ENCODE measurements at regions not wholly inside any gene's neighbourhood (a gene's known extent, or its start where the extent isn't known, plus 50 kb on each side); places are given as distances from the start of the nearest gene placed in this dataset.

- Histone ChIP-seq H3K36me3 (ENCODE audit: control insufficient read depth in 2 of 2, insufficient read depth in 2 of 2, low read length in 2 of 2) (no peaks in the 10 kb centered on the region), H3K9me3 (ENCODE audit: control insufficient read depth in 2 of 2, low read length in 2 of 2) (no peaks in the 10 kb centered on the region), H3K4me3 (ENCODE audit: low read length in 2 of 2) (no peak overlapping the region), H3K9ac (ENCODE audit: low read length in 2 of 2) (no peak overlapping the region), H3K27me3 (ENCODE audit: control insufficient read depth in 1 of 2, insufficient read depth in 2 of 2, low read length in 2 of 2) (peaks cover 0 to 2% of the 10 kb centered on the region in 2 donors), H3K4me1 (ENCODE audit: control insufficient read depth, insufficient read depth, low read length) (no peaks in the 10 kb centered on the region), H3K27ac (ENCODE audit: low read length) (no peak overlapping the region)
Observed at GRCh38 chr18:55141318-55141717, 182.1 kb upstream of the CCDC68 start.

- Histone ChIP-seq H3K9ac (ENCODE audit: low read length in 2 of 2) (no peak overlapping the region), H3K27me3 (ENCODE audit: control insufficient read depth in 1 of 2, insufficient read depth in 2 of 2, low read length in 2 of 2) (no peaks in the 10 kb centered on the region), H3K27ac (ENCODE audit: low read length) (no peak overlapping the region), H3K4me1 (ENCODE audit: control insufficient read depth, insufficient read depth, low read length) (no peaks in the 10 kb centered on the region), H3K36me3 (ENCODE audit: control insufficient read depth in 2 of 2, insufficient read depth in 2 of 2, low read length in 2 of 2) (no peaks in the 10 kb centered on the region), H3K4me3 (ENCODE audit: low read length in 2 of 2) (no peak overlapping the region), H3K9me3 (ENCODE audit: control insufficient read depth in 2 of 2, low read length in 2 of 2) (no peaks in the 10 kb centered on the region)
Observed at GRCh38 chr18:55139836-55140235, 180.6 kb upstream of the CCDC68 start.

- Histone ChIP-seq H3K4me1 (ENCODE audit: control insufficient read depth, insufficient read depth, low read length) (no peaks in the 10 kb centered on the region), H3K27me3 (ENCODE audit: control insufficient read depth in 1 of 2, insufficient read depth in 2 of 2, low read length in 2 of 2) (no peaks in the 10 kb centered on the region), H3K36me3 (ENCODE audit: control insufficient read depth in 2 of 2, insufficient read depth in 2 of 2, low read length in 2 of 2) (no peaks in the 10 kb centered on the region), H3K9ac (ENCODE audit: low read length in 2 of 2) (no peak overlapping the region), H3K27ac (ENCODE audit: low read length) (no peak overlapping the region), H3K4me3 (ENCODE audit: low read length in 2 of 2) (no peak overlapping the region), H3K9me3 (ENCODE audit: control insufficient read depth in 2 of 2, low read length in 2 of 2) (no peaks in the 10 kb centered on the region)
Observed at GRCh38 chr18:55139307-55139706, 180.0 kb upstream of the CCDC68 start.

- H3K36me3 ChIP-seq (ENCODE audit: control insufficient read depth in 2 of 2, insufficient read depth in 2 of 2, low read length in 2 of 2) = no peaks in the 10 kb centered on the region
- no peak overlapping the region for H3K4me3 ChIP-seq (ENCODE audit: low read length in 2 of 2)
- H3K27me3 ChIP-seq (ENCODE audit: control insufficient read depth in 1 of 2, insufficient read depth in 2 of 2, low read length in 2 of 2) = no peaks in the 10 kb centered on the region
- no peak overlapping the region for H3K9ac ChIP-seq (ENCODE audit: low read length in 2 of 2)
- H3K4me1 ChIP-seq (ENCODE audit: control insufficient read depth, insufficient read depth, low read length) = no peaks in the 10 kb centered on the region
- H3K9me3 ChIP-seq (ENCODE audit: control insufficient read depth in 2 of 2, low read length in 2 of 2) = no peaks in the 10 kb centered on the region
- H3K27ac ChIP-seq (ENCODE audit: low read length) = no peak overlapping the region
Observed at GRCh38 chr18:55138401-55138800, 179.1 kb upstream of the CCDC68 start.

- Histone ChIP-seq H3K27ac (ENCODE audit: low read length) (no peak overlapping the region), H3K4me3 (ENCODE audit: low read length in 2 of 2) (no peak overlapping the region), H3K9ac (ENCODE audit: low read length in 2 of 2) (no peak overlapping the region), H3K36me3 (ENCODE audit: control insufficient read depth in 2 of 2, insufficient read depth in 2 of 2, low read length in 2 of 2) (no peaks in the 10 kb centered on the region), H3K9me3 (ENCODE audit: control insufficient read depth in 2 of 2, low read length in 2 of 2) (no peaks in the 10 kb centered on the region), H3K27me3 (ENCODE audit: control insufficient read depth in 1 of 2, insufficient read depth in 2 of 2, low read length in 2 of 2) (no peaks in the 10 kb centered on the region), H3K4me1 (ENCODE audit: control insufficient read depth, insufficient read depth, low read length) (no peaks in the 10 kb centered on the region)
Observed at GRCh38 chr18:55137602-55138001, 178.3 kb upstream of the CCDC68 start.

GRCh38 chr18:55136864-55137263, 177.6 kb upstream of the CCDC68 start:
- Histone ChIP-seq H3K27me3 (ENCODE audit: control insufficient read depth in 1 of 2, insufficient read depth in 2 of 2, low read length in 2 of 2) (no peaks in the 10 kb centered on the region), H3K4me1 (ENCODE audit: control insufficient read depth, insufficient read depth, low read length) (no peaks in the 10 kb centered on the region), H3K4me3 (ENCODE audit: low read length in 2 of 2) (no peak overlapping the region), H3K9ac (ENCODE audit: low read length in 2 of 2) (no peak overlapping the region), H3K27ac (ENCODE audit: low read length) (no peak overlapping the region), H3K9me3 (ENCODE audit: control insufficient read depth in 2 of 2, low read length in 2 of 2) (no peaks in the 10 kb centered on the region), H3K36me3 (ENCODE audit: control insufficient read depth in 2 of 2, insufficient read depth in 2 of 2, low read length in 2 of 2) (no peaks in the 10 kb centered on the region)

- Histone ChIP-seq H3K27me3 (ENCODE audit: control insufficient read depth in 1 of 2, insufficient read depth in 2 of 2, low read length in 2 of 2) (no peaks in the 10 kb centered on the region), H3K27ac (ENCODE audit: low read length) (no peak overlapping the region), H3K4me3 (ENCODE audit: low read length in 2 of 2) (no peak overlapping the region), H3K9ac (ENCODE audit: low read length in 2 of 2) (no peak overlapping the region), H3K4me1 (ENCODE audit: control insufficient read depth, insufficient read depth, low read length) (no peaks in the 10 kb centered on the region), H3K36me3 (ENCODE audit: control insufficient read depth in 2 of 2, insufficient read depth in 2 of 2, low read length in 2 of 2) (no peaks in the 10 kb centered on the region), H3K9me3 (ENCODE audit: control insufficient read depth in 2 of 2, low read length in 2 of 2) (no peaks in the 10 kb centered on the region)
Observed at GRCh38 chr18:55136258-55136657, 177.0 kb upstream of the CCDC68 start.

GRCh38 chr18:55133378-55133777, 174.1 kb upstream of the CCDC68 start:
- Histone ChIP-seq H3K27me3 (ENCODE audit: control insufficient read depth in 1 of 2, insufficient read depth in 2 of 2, low read length in 2 of 2) (no peaks in the 10 kb centered on the region), H3K9ac (ENCODE audit: low read length in 2 of 2) (no peak overlapping the region), H3K27ac (ENCODE audit: low read length) (no peak overlapping the region), H3K4me3 (ENCODE audit: low read length in 2 of 2) (no peak overlapping the region), H3K36me3 (ENCODE audit: control insufficient read depth in 2 of 2, insufficient read depth in 2 of 2, low read length in 2 of 2) (no peaks in the 10 kb centered on the region), H3K4me1 (ENCODE audit: control insufficient read depth, insufficient read depth, low read length) (no peaks in the 10 kb centered on the region), H3K9me3 (ENCODE audit: control insufficient read depth in 2 of 2, low read length in 2 of 2) (no peaks in the 10 kb centered on the region)

GRCh38 chr18:55128437-55128836, 169.2 kb upstream of the CCDC68 start:
- Histone ChIP-seq H3K27me3 (ENCODE audit: control insufficient read depth in 1 of 2, insufficient read depth in 2 of 2, low read length in 2 of 2) (no peaks in the 10 kb centered on the region), H3K9me3 (ENCODE audit: control insufficient read depth in 2 of 2, low read length in 2 of 2) (no peaks in the 10 kb centered on the region), H3K4me3 (ENCODE audit: low read length in 2 of 2) (no peak overlapping the region), H3K36me3 (ENCODE audit: control insufficient read depth in 2 of 2, insufficient read depth in 2 of 2, low read length in 2 of 2) (no peaks in the 10 kb centered on the region), H3K9ac (ENCODE audit: low read length in 2 of 2) (no peak overlapping the region), H3K4me1 (ENCODE audit: control insufficient read depth, insufficient read depth, low read length) (no peaks in the 10 kb centered on the region), H3K27ac (ENCODE audit: low read length) (no peak overlapping the region)

- H3K4me1 ChIP-seq (ENCODE audit: control insufficient read depth, insufficient read depth, low read length) = no peaks in the 10 kb centered on the region
- no peaks in the 10 kb centered on the region for H3K36me3 ChIP-seq (ENCODE audit: control insufficient read depth in 2 of 2, insufficient read depth in 2 of 2, low read length in 2 of 2)
- no peak overlapping the region for H3K27ac ChIP-seq (ENCODE audit: low read length)
- H3K9me3 ChIP-seq (ENCODE audit: control insufficient read depth in 2 of 2, low read length in 2 of 2) = no peaks in the 10 kb centered on the region
- H3K27me3 ChIP-seq (ENCODE audit: control insufficient read depth in 1 of 2, insufficient read depth in 2 of 2, low read length in 2 of 2) = no peaks in the 10 kb centered on the region
- no peak overlapping the region for H3K9ac ChIP-seq (ENCODE audit: low read length in 2 of 2)
- H3K4me3 ChIP-seq (ENCODE audit: low read length in 2 of 2) = no peak overlapping the region
Observed at GRCh38 chr18:55124078-55124763, 165.0 kb upstream of the CCDC68 start.

- no peak overlapping the region for H3K9ac ChIP-seq (ENCODE audit: low read length in 2 of 2)
- H3K4me3 ChIP-seq (ENCODE audit: low read length in 2 of 2) = no peak overlapping the region
- no peaks in the 10 kb centered on the region for H3K9me3 ChIP-seq (ENCODE audit: control insufficient read depth in 2 of 2, low read length in 2 of 2)
- H3K27ac ChIP-seq (ENCODE audit: low read length) = no peak overlapping the region
- no peaks in the 10 kb centered on the region for H3K4me1 ChIP-seq (ENCODE audit: control insufficient read depth, insufficient read depth, low read length)
- no peaks in the 10 kb centered on the region for H3K27me3 ChIP-seq (ENCODE audit: control insufficient read depth in 1 of 2, insufficient read depth in 2 of 2, low read length in 2 of 2)
- H3K36me3 ChIP-seq (ENCODE audit: control insufficient read depth in 2 of 2, insufficient read depth in 2 of 2, low read length in 2 of 2) = no peaks in the 10 kb centered on the region
Observed at GRCh38 chr18:55123361-55123760, 164.1 kb upstream of the CCDC68 start.

Data from stomach smooth muscle (tissue), 2 donors.